Hepatocyte (in vitro differentiated cells): ENCODE measurements at regions not wholly inside any gene's neighbourhood (a gene's known extent, or its start where the extent isn't known, plus 50 kb on each side); places are given as distances from the start of the nearest gene placed in this dataset.

Experiments used
- DNase-seq: peaks from one replicate; pipeline ENCODE4 v3.0.0-alpha.2; 2016; ENCODE audit warnings: low spot score
- H2AFZ ChIP-seq: fragments of 200-600 bp; sonication (generic); 2 replicates; pipeline ENCODE4 v1.6.0; 2016; ENCODE audit warnings: antibody characterized with exemption, mild to moderate bottlenecking
- H3K27ac ChIP-seq: fragments of 200-600 bp; sonication (generic); 2 replicates; pipeline ENCODE4 v1.5.1; 2016; ENCODE audit warnings: mild to moderate bottlenecking
- H3K27me3 ChIP-seq: fragments of 200-600 bp; sonication (generic); 2 replicates; pipeline ENCODE4 v1.6.1; 2016
- H3K36me3 ChIP-seq: fragments of 200-600 bp; sonication (generic); replicated peaks from 2 replicates; pipeline ENCODE4 v1.5.1; 2016; ENCODE audit warnings: low read depth; ENCODE audit not compliant: insufficient read depth
- H3K4me1 ChIP-seq: fragments of 200-600 bp; sonication (generic); 2 replicates; pipeline ENCODE4 v1.5.1; 2016; ENCODE audit warnings: mild to moderate bottlenecking, moderate library complexity; ENCODE audit not compliant: insufficient read depth
- H3K4me2 ChIP-seq: fragments of 200-600 bp; sonication (generic); 2 replicates; pipeline ENCODE4 v1.6.0; 2016
- H3K4me3 ChIP-seq: fragments of 200-600 bp; sonication (generic); 2 replicates; pipeline ENCODE4 v1.5.1; 2016; ENCODE audit warnings: mild to moderate bottlenecking
- H3K79me2 ChIP-seq: fragments of 200-600 bp; sonication (generic); 2 replicates; pipeline ENCODE4 v1.6.0; 2017; ENCODE audit warnings: mild to moderate bottlenecking
- H3K9me2 ChIP-seq: fragments of 200-600 bp; sonication (generic); replicated peaks from 2 replicates; pipeline ENCODE4 v1.6.0; 2017; ENCODE audit warnings: mild to moderate bottlenecking; ENCODE audit not compliant: insufficient read depth
- H3K9me3 ChIP-seq: fragments of 200-600 bp; sonication (generic); 2 replicates; pipeline ENCODE4 v1.5.1; 2016; ENCODE audit warnings: low read depth, mild to moderate bottlenecking
- H4K20me1 ChIP-seq: fragments of 200-600 bp; sonication (generic); 2 replicates; pipeline ENCODE4 v1.6.0; 2016; ENCODE audit warnings: mild to moderate bottlenecking; ENCODE audit not compliant: insufficient read depth, poor library complexity, severe bottlenecking
- CTCF ChIP-seq: fragments of 200-600 bp; sonication (generic); IDR thresholded peaks from 2 replicates; pipeline ENCODE4 v1.5.1; 2016; ENCODE audit warnings: antibody characterized with exemption, mild to moderate bottlenecking; ENCODE audit not compliant: poor library complexity
- EZH2 ChIP-seq: fragments of 200-600 bp; sonication (generic); IDR thresholded peaks from 2 replicates; pipeline ENCODE4 v1.6.1; 2016; ENCODE audit warnings: antibody characterized with exemption, mild to moderate bottlenecking, borderline replicate concordance
- EZH2phosphoT487 ChIP-seq: fragments of 200-600 bp; sonication (generic); IDR thresholded peaks from one replicate; pipeline ENCODE4 v1.6.1; 2018; ENCODE audit warnings: antibody characterized with exemption, mild to moderate bottlenecking, low read depth, moderate library complexity; ENCODE audit not compliant: unreplicated experiment, severe bottlenecking
- WGBS: methylation state at CpG from one replicate; pipeline ENCODE4 v1.1.6; 2016; ENCODE audit warnings: low lambda C conversion rate; ENCODE audit errors: missing lambda C conversion rate; 5-methylcytosine and 5-hydroxymethylcytosine counted together

DNA sequence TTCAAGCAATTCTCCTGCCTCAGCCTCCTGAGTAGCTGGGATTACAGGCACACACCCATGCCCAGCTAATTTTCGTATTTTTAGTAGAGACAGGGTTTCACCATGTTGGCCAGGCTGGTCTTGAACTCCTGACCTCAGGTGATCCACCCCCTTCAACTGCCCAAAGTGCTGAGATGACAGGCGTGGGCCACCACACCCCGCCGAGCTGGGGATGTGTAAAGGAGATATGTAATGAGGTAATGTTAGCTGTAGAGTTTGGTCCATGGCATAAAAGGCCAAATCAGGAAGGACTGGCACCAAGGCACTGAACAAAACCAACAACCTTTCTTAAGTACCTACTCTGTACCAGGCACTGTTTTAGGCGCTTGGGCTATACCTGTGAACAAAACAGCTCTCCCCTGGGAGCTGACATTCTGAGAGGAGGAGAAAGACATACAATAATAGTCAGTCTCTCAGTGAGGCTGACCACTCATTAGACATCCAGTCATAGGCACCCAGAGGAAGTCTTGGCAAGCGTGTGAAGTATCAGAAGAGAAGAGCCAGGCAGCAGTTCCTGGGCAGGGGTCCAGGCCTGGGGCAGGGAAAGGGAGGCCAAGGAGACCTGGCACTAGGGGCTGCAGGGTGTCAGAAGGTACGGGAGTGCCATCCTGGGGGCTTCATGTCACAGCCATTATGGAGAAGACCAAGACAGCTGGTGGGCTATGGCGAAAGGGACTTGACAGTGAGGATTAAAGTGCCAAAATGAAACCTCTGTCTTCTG, 164.8 kb upstream of the DTNBP1 start:
- WGBS, result 93% methylated on average over 8 of the region's 8 CpGs
- no peak for DNase-seq
- Histone ChIP-seq H3K4me1 (no peaks in the 10 kb centered on the region), H4K20me1 (no peaks in the 10 kb centered on the region), H3K4me2 (no peak overlapping the region), H3K9me3 (no peaks in the 10 kb centered on the region), H3K9me2 (no peaks in the 10 kb centered on the region), H3K79me2 (no peaks in the 10 kb centered on the region), H3K27ac (no peak overlapping the region), H3K36me3 (no peaks in the 10 kb centered on the region), H3K4me3 (no peak overlapping the region), H2AFZ (no peak overlapping the region), H3K27me3 (no peaks in the 10 kb centered on the region)
- no peak for TF ChIP-seq CTCF
- no peak for TF ChIP-seq EZH2
- no peak for TF ChIP-seq EZH2phosphoT487

DNA sequence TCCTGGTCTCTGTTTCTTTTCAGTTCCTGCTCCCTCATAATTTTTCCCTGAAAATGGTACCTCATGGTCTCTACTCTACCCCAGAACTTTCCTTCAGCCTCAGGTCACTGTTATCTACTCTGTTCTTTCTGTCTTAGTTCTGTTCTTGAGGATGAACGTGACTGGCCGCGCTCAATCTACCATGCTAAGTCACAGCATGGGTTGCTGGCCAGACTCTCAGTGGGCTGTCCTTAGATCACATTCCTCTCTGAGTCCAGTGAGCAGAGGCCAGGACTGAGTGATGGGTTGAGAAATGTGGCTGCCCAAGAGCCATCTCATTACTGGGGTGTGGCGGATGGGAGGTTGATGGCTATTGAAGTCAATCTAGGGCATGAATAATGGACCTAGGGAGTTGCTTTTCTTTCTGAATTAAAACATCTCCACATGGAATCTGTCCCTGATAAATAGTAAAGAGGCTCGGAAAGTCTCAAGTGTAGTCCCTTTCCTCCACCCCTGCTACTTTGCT, 164.0 kb upstream of the DTNBP1 start:
- no peaks in the 10 kb centered on the region for H3K9me3 ChIP-seq
- no peak for DNase-seq
- no peaks in the 10 kb centered on the region for H3K27me3 ChIP-seq
- TF ChIP-seq EZH2phosphoT487 (no peak), EZH2 (no peak), CTCF (no peak)
- no peaks in the 10 kb centered on the region for H3K79me2 ChIP-seq
- no peak overlapping the region for H3K4me2 ChIP-seq
- H3K4me3 ChIP-seq, result no peak overlapping the region
- no peak overlapping the region for H3K27ac ChIP-seq
- H3K36me3 ChIP-seq, result no peaks in the 10 kb centered on the region
- no peaks in the 10 kb centered on the region for H3K9me2 ChIP-seq
- WGBS, result 94% methylated on average over 5 of the region's 5 CpGs
- no peaks in the 10 kb centered on the region for H4K20me1 ChIP-seq
- no peaks in the 10 kb centered on the region for H3K4me1 ChIP-seq
- H2AFZ ChIP-seq, result no peak overlapping the region

DNA sequence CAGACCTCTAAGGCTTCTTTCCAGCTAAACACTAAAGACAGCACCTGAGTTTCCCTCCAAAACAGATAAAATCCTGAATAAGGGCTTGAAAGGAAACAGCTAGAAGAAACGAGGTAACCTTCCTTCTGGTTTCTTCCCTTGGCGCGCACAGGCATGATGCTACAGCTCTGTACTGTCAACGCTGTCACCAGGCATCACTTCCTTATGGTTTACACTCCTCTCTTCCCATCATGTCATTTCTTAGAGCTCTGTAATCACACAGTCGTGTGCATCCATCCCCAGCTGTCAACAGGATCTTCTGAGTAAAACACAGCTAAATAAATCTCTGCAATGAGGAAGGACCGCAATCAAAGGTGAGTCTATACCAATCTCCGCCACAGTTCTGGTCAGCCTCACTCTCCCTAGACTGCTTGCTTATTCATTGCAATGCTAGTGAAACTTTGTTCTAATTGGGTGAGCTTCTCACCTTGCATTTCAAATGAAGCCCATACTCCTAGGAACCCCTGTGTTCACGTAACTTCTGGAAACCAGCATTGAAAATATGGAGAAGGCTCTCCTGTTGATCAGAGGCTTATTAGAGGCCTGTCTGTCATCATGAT, 162.6 kb upstream of the DTNBP1 start:
- Histone ChIP-seq H3K79me2 (no peaks in the 10 kb centered on the region), H3K36me3 (no peaks in the 10 kb centered on the region), H3K27ac (no peak overlapping the region), H3K4me3 (no peak overlapping the region), H3K27me3 (no peaks in the 10 kb centered on the region), H2AFZ (no peak overlapping the region), H3K9me3 (no peaks in the 10 kb centered on the region), H3K4me1 (no peaks in the 10 kb centered on the region), H3K4me2 (no peak overlapping the region), H4K20me1 (no peaks in the 10 kb centered on the region), H3K9me2 (no peaks in the 10 kb centered on the region)
- TF ChIP-seq EZH2phosphoT487 (no peak), EZH2 (no peak), CTCF (no peak)
- no peak for DNase-seq
- WGBS, result 85% methylated on average over 8 of the region's 8 CpGs
